Stomach (tissue), 4 donors: ENCODE measurements at regions not wholly inside any gene's neighbourhood (a gene's known extent, or its start where the extent isn't known, plus 50 kb on each side); places are given as distances from the start of the nearest gene placed in this dataset.

Experiments
- POLR2A ChIP-seq, 4 donors: fragments of 450-650 bp; IDR thresholded peaks; one replicate each; pipeline ENCODE4 v1.6.1; 2016; ENCODE audit warnings: antibody characterized with exemption in 4 of 4, control low read depth in 2 of 4, mild to moderate bottlenecking in 1 of 4, moderate library complexity in 1 of 4
- TF ChIP-seq, protein P1 (sequence below), 7 experiments: fragments of 450-650 bp in 4 of 7; fragments of 200-600 bp in 3 of 7; sonication (generic) in 3 of 7; IDR thresholded peaks; one replicate each; pipeline ENCODE4 v1.5.1; 2016 to 2019; ENCODE audit warnings: antibody characterized with exemption in 7 of 7, control low read depth in 2 of 7, mild to moderate bottlenecking in 1 of 7

DNA sequence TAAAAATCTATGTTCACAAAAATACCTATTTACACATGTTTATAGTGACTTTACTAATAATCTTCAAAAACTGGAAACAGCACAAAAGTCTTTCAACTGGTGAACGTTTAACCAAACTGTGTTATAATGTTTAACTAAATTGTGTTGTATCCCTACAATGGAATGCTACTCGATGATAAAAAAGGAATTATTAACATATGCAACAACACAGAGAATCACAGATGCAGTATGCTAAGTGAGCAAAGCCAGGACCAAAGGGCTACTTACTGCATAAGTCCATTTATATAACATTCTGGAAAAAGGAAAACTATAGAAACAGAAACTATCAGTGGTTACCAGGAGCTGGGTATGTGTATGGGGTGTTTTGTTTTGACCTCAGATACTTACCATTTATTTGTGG, 602.2 kb upstream of the BTBD3 start:
- TF ChIP-seq, protein P1, sequence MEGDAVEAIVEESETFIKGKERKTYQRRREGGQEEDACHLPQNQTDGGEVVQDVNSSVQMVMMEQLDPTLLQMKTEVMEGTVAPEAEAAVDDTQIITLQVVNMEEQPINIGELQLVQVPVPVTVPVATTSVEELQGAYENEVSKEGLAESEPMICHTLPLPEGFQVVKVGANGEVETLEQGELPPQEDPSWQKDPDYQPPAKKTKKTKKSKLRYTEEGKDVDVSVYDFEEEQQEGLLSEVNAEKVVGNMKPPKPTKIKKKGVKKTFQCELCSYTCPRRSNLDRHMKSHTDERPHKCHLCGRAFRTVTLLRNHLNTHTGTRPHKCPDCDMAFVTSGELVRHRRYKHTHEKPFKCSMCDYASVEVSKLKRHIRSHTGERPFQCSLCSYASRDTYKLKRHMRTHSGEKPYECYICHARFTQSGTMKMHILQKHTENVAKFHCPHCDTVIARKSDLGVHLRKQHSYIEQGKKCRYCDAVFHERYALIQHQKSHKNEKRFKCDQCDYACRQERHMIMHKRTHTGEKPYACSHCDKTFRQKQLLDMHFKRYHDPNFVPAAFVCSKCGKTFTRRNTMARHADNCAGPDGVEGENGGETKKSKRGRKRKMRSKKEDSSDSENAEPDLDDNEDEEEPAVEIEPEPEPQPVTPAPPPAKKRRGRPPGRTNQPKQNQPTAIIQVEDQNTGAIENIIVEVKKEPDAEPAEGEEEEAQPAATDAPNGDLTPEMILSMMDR (IDR thresholded peaks at IDR 0.05), result no peak
- no peak for TF ChIP-seq POLR2A (IDR thresholded peaks at IDR 0.05)
